SK-N-SH (cell line): ENCODE measurements at regions not wholly inside any gene's neighbourhood (a gene's known extent, or its start where the extent isn't known, plus 50 kb on each side); places are given as distances from the start of the nearest gene placed in this dataset.

Experiments
- CTCF ChIA-PET: fragments of 300-600, 350-600 bp; formaldehyde crosslinking; extraction: SDS; loops from one replicate; lab custom pipeline; 2021; lab: Yijun Ruan, JAX
- POLR2A ChIA-PET: fragments of 350-600 bp; sonication (Branson Sonifier 250); formaldehyde crosslinking; extraction: SDS; loops from one replicate; lab custom pipeline; 2020; ENCODE audit warnings: antibody characterized with exemption, inconsistent platforms; lab: Yijun Ruan, JAX
- DNase-seq: peaks from one replicate; pipeline ENCODE4 v3.0.0; 2012
- H2AFZ ChIP-seq: fragments of 200-600 bp; sonication (generic); 2 replicates; pipeline ENCODE4 v1.8.1; 2016; ENCODE audit warnings: antibody characterized with exemption, mild to moderate bottlenecking, low read depth
- H3F3A ChIP-seq: fragments of 200-600 bp; sonication (generic); replicated peaks from 2 replicates; pipeline ENCODE3; 2016; ENCODE audit warnings: antibody characterized with exemption, mild to moderate bottlenecking; ENCODE audit not compliant: insufficient read depth
- H3K27ac ChIP-seq, 2 experiments: fragments of 200-500 bp in 1 of 2; fragments of 200-600 bp in 1 of 2; sonication (Bioruptor generic) in 1 of 2; sonication (generic), shearing (Covaris generic) in 1 of 2; 2 replicates each; pipeline versions ENCODE4 v1.5.1 to v1.6.1; 2014 to 2016; ENCODE audit warnings: low read depth in 2 of 2, inconsistent platforms in 1 of 2, low read length in 1 of 2, mild to moderate bottlenecking in 1 of 2, mixed read lengths in 1 of 2
- H3K27me3 ChIP-seq: fragments of 200-600 bp; sonication (generic), shearing (Covaris generic); 2 replicates; pipeline ENCODE4 v1.6.1; 2016; ENCODE audit warnings: mixed run types; ENCODE audit not compliant: insufficient read depth
- H3K36me3 ChIP-seq, 2 experiments: fragments of 200-500 bp in 1 of 2; fragments of 200-600 bp in 1 of 2; sonication (Bioruptor generic) in 1 of 2; sonication (generic) in 1 of 2; replicated peaks in 1 of 2; 2 replicates each; pipeline versions ENCODE3 to v1.5.1; 2014 to 2016; ENCODE audit warnings: low read length in 1 of 2, mild to moderate bottlenecking in 1 of 2; ENCODE audit not compliant: insufficient read depth in 2 of 2, control insufficient read depth in 1 of 2
- H3K4me1 ChIP-seq, 2 experiments: fragments of 200-500 bp in 1 of 2; fragments of 200-600 bp in 1 of 2; sonication (Bioruptor generic) in 1 of 2; sonication (generic), shearing (Covaris generic) in 1 of 2; 2 replicates each; pipeline versions ENCODE4 v1.5.1 to v1.6.1; 2014 to 2016; ENCODE audit warnings: low read depth in 1 of 2, low read length in 1 of 2, mixed run types in 1 of 2; ENCODE audit not compliant: insufficient read depth in 2 of 2, control insufficient read depth in 1 of 2
- H3K4me2 ChIP-seq: fragments of 200-600 bp; sonication (generic), shearing (Covaris generic); 2 replicates; pipeline ENCODE4 v1.6.1; 2017; ENCODE audit warnings: mixed run types
- H3K4me3 ChIP-seq, 2 experiments: fragments of 200-500 bp in 1 of 2; fragments of 200-600 bp in 1 of 2; sonication (Bioruptor generic) in 1 of 2; sonication (generic), shearing (Covaris generic) in 1 of 2; 2 replicates each; pipeline versions ENCODE4 v1.5.1 to v1.8.1; 2014 to 2016; ENCODE audit warnings: low read depth in 2 of 2, inconsistent platforms in 1 of 2, low read length in 1 of 2, mild to moderate bottlenecking in 1 of 2, mixed read lengths in 1 of 2, moderate library complexity in 1 of 2
- H3K79me2 ChIP-seq: fragments of 200-600 bp; sonication (generic); 2 replicates; pipeline ENCODE4 v1.8.1; 2017; ENCODE audit warnings: mild to moderate bottlenecking; ENCODE audit not compliant: insufficient read depth
- H3K9ac ChIP-seq: fragments of 200-600 bp; sonication (generic); 2 replicates; pipeline ENCODE4 v1.6.1; 2017; ENCODE audit warnings: mixed run types
- H3K9me2 ChIP-seq: fragments of 200-600 bp; sonication (generic); 2 replicates; pipeline ENCODE4 v1.6.1; 2017; ENCODE audit warnings: mixed run types
- H3K9me3 ChIP-seq: fragments of 200-600 bp; sonication (generic); 2 replicates; pipeline ENCODE4 v1.6.1; 2017; ENCODE audit warnings: mixed run types, mild to moderate bottlenecking, moderate library complexity
- H4K20me1 ChIP-seq: fragments of 200-600 bp; sonication (generic); 2 replicates; pipeline ENCODE4 v1.6.1; 2017; ENCODE audit warnings: mild to moderate bottlenecking, mixed run types; ENCODE audit not compliant: insufficient read depth
- CTCF ChIP-seq: fragments of 200-600 bp; sonication (generic); IDR thresholded peaks from 2 replicates; pipeline ENCODE4 v1.6.1; 2017; ENCODE audit warnings: antibody characterized with exemption, mild to moderate bottlenecking, moderate library complexity
- ELF1 ChIP-seq: IDR thresholded peaks from 2 replicates; pipeline ENCODE4 v1.4.0; 2012
- EP300 ChIP-seq, 2 experiments: IDR thresholded peaks; 2 replicates each; pipeline versions ENCODE4 v1.4.0 to v1.6.1; 2012; ENCODE audit warnings: borderline replicate concordance in 1 of 2, low read depth in 1 of 2, low read length in 1 of 2
- EZH2phosphoT487 ChIP-seq: fragments of 200-600 bp; sonication (generic); IDR thresholded peaks from 2 replicates; pipeline ENCODE4 v1.6.1; 2017; ENCODE audit warnings: low read depth, mixed run types, mild to moderate bottlenecking, antibody characterized with exemption, moderate library complexity, borderline replicate concordance
- FOXM1 ChIP-seq: IDR thresholded peaks from 2 replicates; pipeline ENCODE4 v1.4.0; 2012; ENCODE audit warnings: low read depth, mild to moderate bottlenecking
- IRF3 ChIP-seq: fragments of 150-350 bp; IDR thresholded peaks from 2 replicates; pipeline ENCODE4 v1.6.1; 2016; ENCODE audit warnings: mild to moderate bottlenecking, low read depth, low read length
- JUND ChIP-seq: IDR thresholded peaks from 2 replicates; pipeline ENCODE4 v1.4.0; 2012
- MEF2A ChIP-seq: IDR thresholded peaks from 2 replicates; pipeline ENCODE4 v1.4.0; 2012; ENCODE audit warnings: low read depth, borderline replicate concordance
- PBX3 ChIP-seq: IDR thresholded peaks from 2 replicates; pipeline ENCODE4; 2012
- RAD21 ChIP-seq: IDR thresholded peaks from 2 replicates; pipeline ENCODE4 v1.6.1; 2012; ENCODE audit warnings: mild to moderate bottlenecking, low read length
- REST ChIP-seq: IDR thresholded peaks from 2 replicates; pipeline ENCODE4 v1.6.1; 2012; ENCODE audit warnings: mild to moderate bottlenecking, low read depth, low read length, moderate library complexity
- TEAD4 ChIP-seq: IDR thresholded peaks from 2 replicates; pipeline ENCODE4 v1.4.0; 2012; ENCODE audit warnings: mild to moderate bottlenecking, borderline replicate concordance; ENCODE audit not compliant: insufficient read depth
- USF1 ChIP-seq: IDR thresholded peaks from 2 replicates; pipeline ENCODE4 v1.4.0; 2012; ENCODE audit warnings: low read depth, borderline replicate concordance
- YY1 ChIP-seq: IDR thresholded peaks from 2 replicates; pipeline ENCODE4 v1.4.0; 2012; ENCODE audit warnings: low read depth, mild to moderate bottlenecking
- ZBTB33 ChIP-seq: IDR thresholded peaks from 2 replicates; pipeline ENCODE4 v1.4.0; 2012; ENCODE audit warnings: low read depth, borderline replicate concordance
- WGBS: methylation state at CpG from one replicate; pipeline ENCODE4 v1.1.6; 2017; ENCODE audit warnings: low lambda C conversion rate; 5-methylcytosine and 5-hydroxymethylcytosine counted together

GRCh38 chr2:83534416-83534815 lies 924.7 kb downstream of the SUCLG1 start:
- Histone ChIP-seq H3K79me2 (no peaks in the 10 kb centered on the region), H2AFZ (no peak overlapping the region), H3K9ac (no peak overlapping the region), H3K27ac (no peak overlapping the region), H3F3A (no peaks in the 10 kb centered on the region), H3K4me2 (no peak overlapping the region), H3K36me3 (no peaks in the 10 kb centered on the region), H3K4me1 (no peaks in the 10 kb centered on the region), H3K4me3 (no peak overlapping the region), H3K9me3 (no peaks in the 10 kb centered on the region), H3K27me3 (no peaks in the 10 kb centered on the region), H4K20me1 (no peaks in the 10 kb centered on the region), H3K9me2 (no peaks in the 10 kb centered on the region)
- TF ChIP-seq PBX3 (no peak), REST (no peak), ELF1 (no peak), TEAD4 (no peak), EZH2phosphoT487 (no peak), USF1 (no peak), IRF3 (no peak), MEF2A (no peak), FOXM1 (no peak), ZBTB33 (no peak), CTCF (no peak), JUND (no peak), EP300 (IDR thresholded peaks at IDR 0.05; ENCODE audit: borderline replicate concordance in 1 of 2, low read depth in 1 of 2, low read length in 1 of 2) (no peak), RAD21 (no peak), YY1 (no peak)
- 30% methylated on average over 2 of the region's 2 CpGs for WGBS
- ChIA-PET CTCF (no interaction called here), POLR2A (no interaction called here)
- DNase-seq = no peak
